Neutrophil (primary cell): ENCODE measurements at regions not wholly inside any gene's neighbourhood (a gene's known extent, or its start where the extent isn't known, plus 50 kb on each side); places are given as distances from the start of the nearest gene placed in this dataset.

ENCODE experiments used
- H3K27ac ChIP-seq: fragments of 200-600 bp; sonication (generic); 2 replicates; pipeline ENCODE4 v1.5.1; 2016; ENCODE audit warnings: mild to moderate bottlenecking, moderate library complexity
- H3K27me3 ChIP-seq: fragments of 200-600 bp; sonication (generic); 2 replicates; pipeline ENCODE4 v1.6.0; 2016; ENCODE audit warnings: mild to moderate bottlenecking
- H3K36me3 ChIP-seq: fragments of 200-600 bp; sonication (generic); 2 replicates; pipeline ENCODE4 v1.5.1; 2017
- H3K4me1 ChIP-seq, 2 experiments: fragments of 200-600 bp in 1 of 2; sonication (generic) in 1 of 2; 1 replicate in 1 of 2; 2 replicates in 1 of 2; pipeline versions ENCODE4 v1.5.1 to v1.6.1; 2013 to 2016; ENCODE audit warnings: low read depth in 1 of 2, low read length in 1 of 2, mild to moderate bottlenecking in 1 of 2, moderate library complexity in 1 of 2; ENCODE audit not compliant: control insufficient read depth in 1 of 2, insufficient read depth in 1 of 2
- H3K4me3 ChIP-seq, 2 experiments: fragments of 200-600 bp in 1 of 2; sonication (generic) in 1 of 2; 1 replicate in 1 of 2; 2 replicates in 1 of 2; pipeline ENCODE4 v1.5.1; 2013 to 2016; ENCODE audit warnings: low read depth in 1 of 2, low read length in 1 of 2, mild to moderate bottlenecking in 1 of 2, moderate library complexity in 1 of 2
- H3K9me3 ChIP-seq: fragments of 200-600 bp; sonication (generic); 2 replicates; pipeline ENCODE4 v1.5.1; 2016
- TF ChIP-seq, protein P1 (sequence below): fragments of 200-600 bp; sonication (generic); IDR thresholded peaks from 2 replicates; pipeline ENCODE4 v1.5.1; 2016; ENCODE audit warnings: antibody characterized with exemption

DNA sequence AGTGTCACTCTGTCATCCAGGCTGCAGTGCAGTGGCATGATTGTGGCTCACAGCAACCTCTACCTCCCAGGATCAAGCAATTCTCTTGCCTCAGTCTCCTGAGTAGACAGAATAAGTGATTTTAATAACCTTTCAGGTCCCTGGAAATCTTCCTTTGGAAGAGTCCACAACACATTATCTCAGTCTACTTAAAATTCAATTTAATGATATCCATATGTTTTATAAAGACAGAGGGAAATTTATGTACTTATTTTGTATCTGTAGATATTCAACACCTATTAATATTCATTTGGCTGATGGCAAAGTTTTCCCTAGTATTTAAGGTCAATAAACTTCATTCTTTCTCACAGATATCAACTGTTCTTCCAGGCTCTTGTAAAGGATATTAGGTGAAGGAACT lies 881.4 kb upstream of the GJE1 start:
- Histone ChIP-seq H3K4me1 (no peaks in the 10 kb centered on the region), H3K9me3 (no peaks in the 10 kb centered on the region), H3K27me3 (no peaks in the 10 kb centered on the region), H3K36me3 (no peaks in the 10 kb centered on the region), H3K27ac (no peak overlapping the region), H3K4me3 (no peak overlapping the region)
- TF ChIP-seq, protein P1, sequence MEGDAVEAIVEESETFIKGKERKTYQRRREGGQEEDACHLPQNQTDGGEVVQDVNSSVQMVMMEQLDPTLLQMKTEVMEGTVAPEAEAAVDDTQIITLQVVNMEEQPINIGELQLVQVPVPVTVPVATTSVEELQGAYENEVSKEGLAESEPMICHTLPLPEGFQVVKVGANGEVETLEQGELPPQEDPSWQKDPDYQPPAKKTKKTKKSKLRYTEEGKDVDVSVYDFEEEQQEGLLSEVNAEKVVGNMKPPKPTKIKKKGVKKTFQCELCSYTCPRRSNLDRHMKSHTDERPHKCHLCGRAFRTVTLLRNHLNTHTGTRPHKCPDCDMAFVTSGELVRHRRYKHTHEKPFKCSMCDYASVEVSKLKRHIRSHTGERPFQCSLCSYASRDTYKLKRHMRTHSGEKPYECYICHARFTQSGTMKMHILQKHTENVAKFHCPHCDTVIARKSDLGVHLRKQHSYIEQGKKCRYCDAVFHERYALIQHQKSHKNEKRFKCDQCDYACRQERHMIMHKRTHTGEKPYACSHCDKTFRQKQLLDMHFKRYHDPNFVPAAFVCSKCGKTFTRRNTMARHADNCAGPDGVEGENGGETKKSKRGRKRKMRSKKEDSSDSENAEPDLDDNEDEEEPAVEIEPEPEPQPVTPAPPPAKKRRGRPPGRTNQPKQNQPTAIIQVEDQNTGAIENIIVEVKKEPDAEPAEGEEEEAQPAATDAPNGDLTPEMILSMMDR: no peak

DNA sequence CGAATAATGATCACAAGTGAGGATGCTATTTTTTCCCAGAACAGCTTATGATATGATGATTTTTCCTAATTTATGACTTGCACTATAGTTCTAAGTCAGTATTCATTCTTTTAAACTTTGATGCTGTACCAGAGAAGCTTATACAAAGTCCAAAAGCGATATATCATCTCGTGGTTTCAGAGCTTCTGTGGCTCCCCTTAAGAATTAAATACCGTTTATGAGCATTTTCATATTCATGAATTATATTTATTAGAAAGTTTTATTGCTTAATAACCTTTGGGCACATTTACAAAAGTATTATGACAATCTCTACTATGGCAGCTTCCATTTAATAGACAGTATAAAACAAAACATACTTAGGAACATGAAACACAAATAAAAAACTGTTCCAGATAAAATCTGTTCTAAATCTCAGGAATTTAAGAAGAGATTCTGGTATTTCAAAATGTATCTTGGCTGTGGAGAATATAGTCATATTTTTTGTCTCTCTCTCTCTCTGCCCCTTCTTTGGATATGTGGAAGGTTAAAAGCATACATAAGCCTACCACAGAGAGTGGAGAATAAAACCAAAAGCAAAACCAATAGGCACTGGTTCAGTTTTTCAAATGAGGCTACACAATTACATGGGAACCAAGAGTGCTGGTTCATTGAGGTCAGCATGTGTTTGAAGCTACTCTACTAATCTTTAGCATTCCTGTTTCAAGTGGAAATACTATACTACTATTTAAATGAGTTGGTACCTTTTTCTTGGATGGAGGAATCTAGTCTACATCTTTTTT lies 884.5 kb upstream of the GJE1 start:
- TF ChIP-seq, protein P1: no peak
- no peaks in the 10 kb centered on the region for H3K9me3 ChIP-seq

DNA sequence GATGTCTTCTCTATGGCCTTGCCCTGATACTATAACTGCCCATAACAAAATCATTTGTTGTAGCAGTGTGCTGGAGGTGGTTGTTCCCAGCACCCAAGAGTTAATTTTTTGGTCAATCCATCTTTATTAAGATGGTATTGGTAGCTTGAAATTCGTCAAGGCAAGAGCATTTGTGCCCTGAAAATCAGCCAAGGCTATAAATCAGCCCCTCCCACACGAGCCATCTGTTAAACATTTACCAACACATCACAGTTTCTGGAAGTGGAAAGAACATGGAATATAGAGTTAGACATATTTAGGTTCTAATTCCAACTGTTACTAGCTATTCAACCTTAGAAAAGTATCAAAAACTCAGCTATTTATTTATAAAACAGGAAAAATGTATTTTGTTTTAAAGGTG lies 888.4 kb upstream of the GJE1 start:
- Histone ChIP-seq H3K4me1 (no peaks in the 10 kb centered on the region), H3K9me3 (no peaks in the 10 kb centered on the region), H3K27me3 (no peaks in the 10 kb centered on the region), H3K27ac (no peak overlapping the region), H3K4me3 (no peak overlapping the region), H3K36me3 (no peaks in the 10 kb centered on the region)
- TF ChIP-seq, protein P1: no peak

More for the DNA sequence above, 884.5 kb upstream of the GJE1 start:
- Histone ChIP-seq H3K27ac (no peak overlapping the region), H3K4me1 (no peaks in the 10 kb centered on the region), H3K36me3 (no peaks in the 10 kb centered on the region), H3K27me3 (no peaks in the 10 kb centered on the region), H3K4me3 (no peak overlapping the region)

DNA sequence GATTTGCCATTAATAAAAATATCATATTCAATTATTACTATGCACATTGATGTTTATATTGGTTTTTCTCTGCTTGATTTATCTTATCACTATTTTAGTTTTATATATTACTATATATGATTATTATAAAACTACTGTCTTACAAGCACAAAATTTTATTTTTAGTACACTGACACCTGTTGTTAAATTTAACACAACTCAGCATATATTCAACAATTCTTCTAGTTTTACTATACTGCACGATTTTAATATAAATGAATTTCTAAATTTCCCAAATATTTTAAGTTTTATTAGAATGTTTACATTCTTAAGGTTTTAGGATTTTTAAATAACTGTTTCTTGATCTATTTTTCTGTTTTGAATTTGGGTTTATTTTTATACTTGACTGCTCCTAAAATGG lies 889.8 kb upstream of the GJE1 start:
- no peaks in the 10 kb centered on the region for H3K9me3 ChIP-seq
- no peaks in the 10 kb centered on the region for H3K36me3 ChIP-seq
- H3K27me3 ChIP-seq: no peaks in the 10 kb centered on the region
- no peaks in the 10 kb centered on the region for H3K4me1 ChIP-seq
- no peak overlapping the region for H3K27ac ChIP-seq
- TF ChIP-seq, protein P1: no peak
- H3K4me3 ChIP-seq: no peak overlapping the region

DNA sequence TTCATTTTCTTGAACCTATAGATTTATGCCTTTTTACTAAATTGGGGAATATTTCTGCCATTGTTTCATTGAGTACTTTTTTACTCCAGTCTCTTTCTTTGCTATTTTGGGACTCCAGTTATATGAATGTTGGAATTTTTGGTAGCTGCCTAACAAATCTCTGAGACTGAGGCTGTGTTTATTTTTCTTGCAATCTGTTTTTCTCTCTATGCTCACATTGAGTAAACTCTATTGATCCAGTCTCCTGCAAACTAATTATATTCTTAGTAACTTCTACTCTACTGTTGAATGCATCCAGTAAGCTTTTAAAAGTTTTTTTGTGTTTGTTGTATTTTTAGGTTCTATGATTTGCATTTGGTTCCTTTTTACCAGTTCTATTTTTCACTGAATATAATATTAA lies 903.4 kb upstream of the GJE1 start:
- no peaks in the 10 kb centered on the region for H3K9me3 ChIP-seq
- H3K4me1 ChIP-seq: no peaks in the 10 kb centered on the region
- H3K27ac ChIP-seq: no peak overlapping the region
- no peaks in the 10 kb centered on the region for H3K27me3 ChIP-seq
- H3K36me3 ChIP-seq: no peaks in the 10 kb centered on the region
- no peak overlapping the region for H3K4me3 ChIP-seq
- TF ChIP-seq, protein P1: no peak
